GM12878 (cell line): ENCODE measurements at regions not wholly inside any gene's neighbourhood (a gene's known extent, or its start where the extent isn't known, plus 50 kb on each side); places are given as distances from the start of the nearest gene placed in this dataset.

Source experiments
- ATAC-seq: fragments of 200-7000 bp; cut with Tn5 transposase; 3 replicates; pipeline ENCODE4 v1.9.1; 2020; ENCODE audit warnings: mild to moderate bottlenecking, moderate library complexity
- BruUV-seq: library from RNA; stranded (reverse); fragments of 400-500 nt; replicated peaks from 2 replicates; lab custom pipeline; 2021; lab: Mats Ljungman, UMichigan
- CTCF ChIA-PET: fragments of 300-600 bp; sonication (Branson Sonifier 250); formaldehyde crosslinking; extraction: SDS; loops from one replicate; lab custom pipeline; 2021; ENCODE audit warnings: inconsistent platforms; lab: Yijun Ruan, JAX
- POLR2A ChIA-PET: fragments of 350-600 bp; formaldehyde crosslinking; extraction: SDS; loops from one replicate; lab custom pipeline; 2021; ENCODE audit warnings: inconsistent platforms; lab: Charles Lee
- RAD21 ChIA-PET: fragments of 300-600 bp; sonication (Branson Sonifier 250); formaldehyde crosslinking; loops from one replicate; lab custom pipeline; 2023; ENCODE audit warnings: antibody characterized with exemption; ENCODE audit not compliant: unreplicated experiment; lab: Charles Lee
- SMC1A ChIA-PET: fragments of 300-600 bp; sonication (Branson Sonifier 250); formaldehyde crosslinking; loops from one replicate; lab custom pipeline; 2023; ENCODE audit not compliant: unreplicated experiment, uncharacterized antibody; lab: Charles Lee
- DNase-seq: peaks from one replicate; pipeline ENCODE4 v3.0.0-alpha.2; 2011; ENCODE audit warnings: low read depth, low spot score
- FAIRE-seq: peaks from 3 replicates; lab custom pipeline; 2011; peaks lifted over from hg19 to GRCh38; lab: Jason Lieb, UNC
- H2AFZ ChIP-seq: 2 replicates; pipeline ENCODE4 v1.6.0; 2011; ENCODE audit warnings: low read depth, low read length, control low read depth; ENCODE audit not compliant: control insufficient read depth
- H3K27ac ChIP-seq: 2 replicates; pipeline ENCODE4 v1.5.1; 2011; ENCODE audit warnings: control low read depth; ENCODE audit not compliant: control insufficient read depth, insufficient read depth
- H3K27me3 ChIP-seq, 2 experiments: replicated peaks in 1 of 2; 2 replicates each; pipeline versions ENCODE4 v1.6.0 to v1.6.1; 2011; ENCODE audit warnings: low read length in 1 of 2; ENCODE audit not compliant: control insufficient read depth in 2 of 2, insufficient read depth in 2 of 2
- H3K36me3 ChIP-seq, 2 experiments: 2 replicates each; pipeline ENCODE4 v1.5.1; 2011; ENCODE audit warnings: low read length in 1 of 2; ENCODE audit not compliant: control insufficient read depth in 2 of 2, insufficient read depth in 2 of 2
- H3K4me1 ChIP-seq: 2 replicates; pipeline ENCODE4 v1.6.1; 2011; ENCODE audit warnings: mild to moderate bottlenecking, low read length, moderate library complexity, mixed read lengths; ENCODE audit not compliant: control insufficient read depth, insufficient read depth
- H3K4me2 ChIP-seq: 2 replicates; pipeline ENCODE4 v1.6.0; 2011; ENCODE audit warnings: control low read depth; ENCODE audit not compliant: control insufficient read depth, insufficient read depth
- H3K4me3 ChIP-seq: fragments of 200-600 bp; sonication (generic); 2 replicates; pipeline ENCODE4 v1.5.1; 2016
- H3K79me2 ChIP-seq: 2 replicates; pipeline ENCODE4 v1.6.0; 2011; ENCODE audit warnings: low read length; ENCODE audit not compliant: control insufficient read depth, insufficient read depth
- H3K9ac ChIP-seq: 2 replicates; pipeline ENCODE4 v1.8.0; 2011; ENCODE audit warnings: low read length, control low read depth, mixed read lengths; ENCODE audit not compliant: control insufficient read depth, insufficient read depth
- H3K9me3 ChIP-seq: replicated peaks from 3 replicates; pipeline ENCODE4 v1.5.1; 2011; ENCODE audit warnings: mild to moderate bottlenecking, low read length; ENCODE audit not compliant: control insufficient read depth, insufficient read depth
- H4K20me1 ChIP-seq: 2 replicates; pipeline ENCODE4 v1.6.0; 2011; ENCODE audit not compliant: control insufficient read depth, insufficient read depth
- CEBPZ ChIP-seq: fragments of 150-350 bp; IDR thresholded peaks from 2 replicates; pipeline ENCODE4 v1.6.1; 2016; ENCODE audit warnings: low read depth, low read length
- MXI1 ChIP-seq: fragments of 150-350 bp; IDR thresholded peaks from 2 replicates; pipeline ENCODE4 v1.6.1; 2011; ENCODE audit warnings: low read depth, mild to moderate bottlenecking, inconsistent platforms, low read length, improper control_type of control experiment
- STAT1 ChIP-seq: fragments of 450-650 bp; conservative IDR thresholded peaks from 2 replicates; pipeline ENCODE4 v1.6.1; 2014; ENCODE audit warnings: antibody characterized with exemption, mild to moderate bottlenecking
- STAT3 ChIP-seq: IDR thresholded peaks from 2 replicates; pipeline ENCODE4 v1.6.1; 2011; ENCODE audit warnings: low read depth, low read length, improper control_type of control experiment
- TARDBP ChIP-seq: IDR thresholded peaks from 2 replicates; pipeline ENCODE4 v1.6.1; 2016; ENCODE audit warnings: borderline replicate concordance
- ZBTB33 ChIP-seq: fragments of 450-650 bp; IDR thresholded peaks from 2 replicates; pipeline ENCODE4 v1.6.1; 2017; ENCODE audit warnings: mild to moderate bottlenecking
- ZBTB40 ChIP-seq: fragments of 450-650 bp; IDR thresholded peaks from 2 replicates; pipeline ENCODE4 v1.6.1; 2016; ENCODE audit warnings: mild to moderate bottlenecking, moderate library complexity, borderline replicate concordance
- WGBS: methylation state at CpG from one replicate; pipeline ENCODE4 v1.1.6; 2016; ENCODE audit warnings: low lambda C conversion rate; ENCODE audit not compliant: insufficient replicate concordance, insufficient coverage; ENCODE audit errors: missing lambda C conversion rate; 5-methylcytosine and 5-hydroxymethylcytosine counted together
- in situ Hi-C: fragments of 300-500 bp; cut with MboI; formaldehyde crosslinking; loops from 9 replicates; pipeline ENCODE4 v1.14.3; 2018; ENCODE audit warnings: mixed read lengths
- intact Hi-C: fragments of 100-400 bp; cut with micrococcal nuclease; formaldehyde crosslinking; loops from one replicate; pipeline ENCODE4 v1.14.2; 2022; ENCODE audit not compliant: unreplicated experiment

- DNase-seq (no peak), ATAC-seq (no peak), FAIRE-seq (no peak)
- H3K36me3 ChIP-seq, result no peaks in the 10 kb centered on the region
- H3K27me3 ChIP-seq, result no peaks in the 10 kb centered on the region
- no peak overlapping the region for H3K9ac ChIP-seq
- ChIA-PET SMC1A (interaction anchor here (0.6 to 1.5 kb wide), 3 partner anchors 56 to 131 kb away, joined by 3 to 4 read pairs (median 3); no protein-coding TSS in a partner anchor), POLR2A (interaction anchor here (0.5 kb wide), 1 partner anchor 110 kb away, joined by 7 read pairs; no protein-coding TSS in a partner anchor), CTCF (no interaction called here), RAD21 (no interaction called here)
- no peak overlapping the region for H2AFZ ChIP-seq
- 32% methylated on average over 2 of the region's 2 CpGs for WGBS
- H3K9me3 ChIP-seq, result no peaks in the 10 kb centered on the region; the same call in 2 of the 3 replicates
- no peak overlapping the region for H3K4me2 ChIP-seq
- no peak overlapping the region for H3K4me3 ChIP-seq
- H3K27ac ChIP-seq, result no peak overlapping the region
- BruUV-seq, result no TSS peak
- H3K4me1 ChIP-seq, result peaks cover 6% of the 10 kb centered on the region
- intact Hi-C loops (no loop called here), in situ Hi-C loops (no loop called here)
- no peaks in the 10 kb centered on the region for H3K79me2 ChIP-seq
- H4K20me1 ChIP-seq, result no peaks in the 10 kb centered on the region
- TF ChIP-seq STAT3, result no peak
These were observed 129.4 kb downstream of the BASP1 start for GRCh38 chr5:17346811-17347210.

GRCh38 chr5:17352223-17352622 lies 134.8 kb downstream of the BASP1 start:
- Histone ChIP-seq H3K27ac (no peak overlapping the region), H2AFZ (no peak overlapping the region), H3K4me3 (no peak overlapping the region), H3K36me3 (no peaks in the 10 kb centered on the region), H3K9me3 (no peaks in the 10 kb centered on the region; the same call in 2 of the 3 replicates), H3K27me3 (no peaks in the 10 kb centered on the region), H4K20me1 (no peaks in the 10 kb centered on the region), H3K4me1 (no peaks in the 10 kb centered on the region), H3K4me2 (no peak overlapping the region), H3K9ac (no peak overlapping the region), H3K79me2 (no peaks in the 10 kb centered on the region)
- DNase-seq (no peak), FAIRE-seq (no peak), ATAC-seq (no peak)
- RAD21 ChIA-PET, result no interaction called here
- intact Hi-C loops (no loop called here), in situ Hi-C loops (no loop called here)
- WGBS, result 26% methylated on average over 3 of the region's 3 CpGs
- SMC1A ChIA-PET, result no interaction called here
- BruUV-seq, result no TSS peak
- CTCF ChIA-PET, result no interaction called here
- POLR2A ChIA-PET, result no interaction called here
- TF ChIP-seq ZBTB40 (no peak), MXI1 (no peak), TARDBP (no peak), CEBPZ (no peak), ZBTB33 (no peak), STAT1 (no peak)
